ENCODE measurements at regions not wholly inside any gene's neighbourhood (a gene's known extent, or its start where the extent isn't known, plus 50 kb on each side); places are given as distances from the start of the nearest gene placed in this dataset.

DNA sequence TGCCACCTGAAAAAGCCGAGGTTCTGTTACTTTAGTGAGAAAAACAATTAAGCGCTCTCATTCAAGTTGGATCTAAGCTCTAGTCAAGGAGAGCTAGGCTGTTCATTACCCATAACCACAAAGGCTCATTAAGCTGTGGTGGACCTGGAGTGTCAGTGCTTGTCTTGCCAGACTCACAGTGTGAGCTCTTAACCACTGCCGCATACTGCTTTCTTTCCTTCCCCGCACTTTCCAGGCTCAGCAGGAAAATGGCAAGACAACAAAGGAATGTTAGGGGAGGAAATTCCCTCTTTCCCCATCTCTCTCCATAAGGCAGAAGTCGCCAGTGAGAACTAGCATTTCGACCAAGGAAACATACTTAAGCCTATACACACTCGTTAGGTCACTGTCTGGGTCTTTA is 467.3 kb downstream of the ENC1 start:
- DNase-seq, result no peak

DNA sequence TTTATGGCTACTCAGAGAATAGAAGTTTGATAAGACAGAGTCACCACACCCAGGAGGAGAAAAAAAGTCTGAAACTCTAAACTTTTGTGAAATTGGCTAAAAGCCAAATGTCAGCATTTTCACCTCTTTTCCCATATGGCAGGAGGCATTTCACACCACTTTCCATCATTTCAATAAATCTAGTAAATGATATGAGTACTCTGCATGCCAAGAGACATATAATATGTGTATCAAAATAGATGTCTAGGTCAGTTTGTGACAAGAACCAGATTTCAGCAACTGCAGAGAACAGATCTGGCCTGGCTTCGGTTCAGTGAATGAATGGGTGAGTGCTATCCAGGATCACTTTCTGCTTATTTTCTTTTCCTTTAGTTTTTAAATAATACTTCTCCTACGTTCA is 470.8 kb downstream of the ENC1 start:
- DNase-seq, result no peak

DNA sequence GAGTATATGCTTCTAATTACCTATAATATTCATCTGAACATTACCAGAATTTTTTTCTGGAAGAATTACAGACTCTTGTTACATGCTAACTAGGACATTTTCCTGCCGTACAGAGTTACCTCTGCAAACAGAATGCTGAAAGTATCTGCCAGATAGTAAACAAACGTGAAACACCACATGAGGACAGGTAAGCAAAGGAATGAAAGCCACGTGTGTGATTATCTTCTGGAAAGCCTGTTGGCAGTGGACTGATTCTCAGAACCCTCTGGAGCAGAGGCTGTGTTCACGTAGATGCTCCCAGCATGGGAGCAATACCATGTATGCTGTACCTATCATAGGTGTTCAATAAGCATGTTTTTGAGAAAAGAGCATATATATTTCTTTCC is 472.6 kb downstream of the ENC1 start:
- no peak for DNase-seq

DNA sequence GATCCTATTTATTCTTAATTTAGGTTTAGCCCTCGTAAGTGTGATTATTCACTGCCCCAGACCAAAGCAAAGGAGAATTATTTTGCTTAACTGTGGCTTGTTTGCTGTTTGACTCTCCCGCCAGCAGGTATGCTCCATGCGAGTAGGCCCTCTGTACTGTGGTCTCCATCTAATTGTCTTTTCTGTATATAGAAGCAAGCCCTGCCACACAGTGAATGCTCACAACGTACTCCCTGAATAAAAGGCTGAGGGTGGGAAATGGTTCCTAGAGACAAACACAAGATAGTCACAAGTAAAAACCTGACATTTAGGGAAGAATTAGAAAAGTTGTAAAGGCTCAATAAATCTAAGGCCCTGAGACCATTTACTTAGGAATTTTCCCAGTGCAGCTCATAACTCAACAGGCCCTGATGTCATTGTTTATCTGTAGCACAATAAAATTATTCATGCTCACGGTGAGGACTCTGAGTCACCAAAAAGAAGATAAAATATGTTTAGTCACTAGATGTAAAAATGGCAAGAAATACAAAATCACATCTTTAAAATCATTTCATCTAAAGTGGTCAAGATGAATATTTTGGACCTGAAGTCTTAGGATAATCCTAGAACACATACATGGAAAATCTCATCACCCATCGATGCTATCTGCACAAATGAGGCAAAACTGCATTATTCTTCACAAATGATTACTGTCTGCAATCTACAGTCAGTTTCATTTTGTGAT is 473.2 kb downstream of the ENC1 start:
- no peak for DNase-seq

GRCh38 chr5:74166064-74166463 is 474.5 kb downstream of the ENC1 start:
- DNase-seq, result no peak

DNA sequence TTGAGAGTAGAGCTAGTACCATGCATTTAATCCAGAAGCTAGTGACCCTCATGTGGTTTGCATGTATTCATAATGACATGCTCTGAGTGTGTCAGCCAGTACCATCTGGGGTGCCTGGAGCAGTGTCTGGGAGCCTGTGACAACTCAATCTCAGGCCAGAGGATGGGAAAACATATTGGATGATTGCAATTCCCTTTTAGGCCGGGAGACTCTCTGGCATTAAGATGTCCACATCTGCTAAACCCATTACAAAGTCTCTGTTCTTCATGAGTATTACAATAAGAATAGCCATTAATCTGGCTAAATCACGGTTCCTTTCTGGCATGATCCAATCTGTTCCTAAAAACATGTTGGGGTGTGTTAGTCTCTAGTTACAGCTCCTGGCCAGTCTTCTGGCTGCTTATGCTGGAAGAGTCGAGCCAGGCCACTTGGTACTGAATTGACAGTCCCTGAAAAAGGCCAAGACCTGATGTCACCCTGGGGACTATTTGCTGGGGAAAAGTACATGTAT is 475.7 kb downstream of the ENC1 start:
- no peak for DNase-seq

- no peak for DNase-seq
Measured at GRCh38 chr5:74162524-74162923, 478.0 kb downstream of the ENC1 start.

GRCh38 chr5:74161170-74161569 is 479.4 kb downstream of the ENC1 start:
- DNase-seq, result no peak

DNA sequence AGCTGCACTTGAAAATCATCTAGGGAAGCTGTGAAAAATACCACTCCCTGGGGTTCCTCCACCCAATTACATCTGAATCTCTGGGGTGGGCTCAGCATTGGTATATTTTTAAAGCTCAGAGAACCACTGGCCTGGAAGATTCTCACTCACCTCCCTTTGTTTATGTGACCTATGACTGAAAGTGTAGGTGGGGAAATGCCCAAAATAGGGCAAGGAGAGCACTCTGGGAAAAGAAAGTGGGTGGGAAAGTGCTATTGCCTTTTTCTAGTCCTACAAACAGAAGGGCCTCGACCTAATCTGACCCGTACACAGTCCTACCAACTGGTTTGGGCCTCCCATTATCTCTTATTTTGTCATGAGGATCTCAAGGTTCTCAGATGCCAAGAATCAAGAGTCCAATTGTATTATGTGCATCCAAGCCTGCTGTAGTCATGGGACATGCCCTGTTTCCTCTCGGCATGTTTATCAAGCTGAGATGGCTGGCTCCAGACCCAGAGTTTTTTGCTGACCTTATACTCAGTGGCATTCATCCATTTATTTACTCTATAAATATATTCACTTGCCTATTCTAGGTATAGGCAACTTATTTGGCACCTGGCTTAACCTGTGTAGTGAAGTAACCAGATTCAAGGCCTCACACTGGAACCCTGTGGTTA is 483.7 kb downstream of the ENC1 start:
- DNase-seq, result no peak

DNA sequence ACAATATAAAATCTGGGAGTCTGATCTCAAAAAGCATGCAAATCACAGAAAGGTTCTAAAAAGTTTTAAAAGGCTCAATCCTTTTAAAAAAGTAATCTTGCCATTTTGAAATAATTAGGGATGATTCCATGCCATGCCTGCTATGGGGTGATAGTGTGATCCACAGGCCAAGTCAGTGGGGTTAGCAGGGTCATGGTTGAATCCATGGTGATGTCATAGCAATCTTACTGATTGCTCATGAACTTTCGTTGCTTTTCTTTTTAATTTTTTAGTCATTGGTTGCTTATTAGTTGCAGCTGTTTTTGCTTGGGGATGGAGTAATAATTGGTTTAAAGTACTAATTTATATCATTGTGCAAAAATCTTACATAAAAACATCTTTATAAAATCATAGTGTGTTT is 485.0 kb downstream of the ENC1 start:
- no peak for DNase-seq

- DNase-seq, result no peak
Measured at GRCh38 chr5:74154526-74154925, 486.0 kb downstream of the ENC1 start.

GRCh38 chr5:74153255-74153790 is 487.2 kb downstream of the ENC1 start:
- no peak for DNase-seq

- DNase-seq, result no peak
Measured at GRCh38 chr5:74152625-74153254, 487.8 kb downstream of the ENC1 start.

- DNase-seq, result no peak
Measured at GRCh38 chr5:74152136-74152535, 488.4 kb downstream of the ENC1 start.

DNA sequence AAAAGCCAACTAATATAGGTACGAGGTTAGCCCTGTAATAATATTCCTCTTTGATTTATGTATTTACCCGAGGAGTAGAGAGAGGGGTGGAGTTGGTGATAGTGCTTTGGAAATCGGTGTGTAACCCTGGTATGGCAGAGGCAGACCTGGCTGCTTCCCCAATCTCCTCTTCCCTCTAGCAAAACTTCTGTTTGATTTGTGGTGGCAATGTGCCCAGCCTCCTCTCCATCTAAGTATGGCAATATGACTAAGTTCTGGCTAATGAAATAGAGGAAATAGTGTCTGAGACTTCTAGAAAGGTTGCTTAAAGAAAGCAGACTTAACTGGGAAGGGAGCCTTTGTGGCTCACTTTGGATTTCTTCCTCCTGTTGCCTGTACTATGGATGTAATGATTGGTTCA is 491.1 kb downstream of the ENC1 start:
- DNase-seq, result no peak

DNA sequence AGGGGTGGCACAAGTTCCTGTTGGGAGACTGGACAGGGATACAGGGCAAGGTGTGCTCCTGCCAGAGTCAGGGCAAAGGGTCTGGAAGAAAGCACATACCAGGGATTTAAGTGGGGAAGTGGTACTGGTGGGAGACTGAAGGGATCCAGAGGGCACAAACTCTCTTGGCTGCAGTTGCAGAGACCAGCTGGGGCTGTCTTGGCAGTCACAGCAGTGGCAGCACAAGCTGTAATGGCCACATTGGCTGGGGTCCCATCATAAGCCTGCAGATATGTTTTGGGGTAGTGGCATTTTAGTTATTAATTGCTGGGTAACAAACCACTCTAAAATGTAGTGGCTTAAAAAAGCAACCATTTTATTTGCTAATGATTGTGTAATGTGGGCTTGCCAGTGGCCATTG is 492.2 kb downstream of the ENC1 start:
- DNase-seq, result no peak

DNA sequence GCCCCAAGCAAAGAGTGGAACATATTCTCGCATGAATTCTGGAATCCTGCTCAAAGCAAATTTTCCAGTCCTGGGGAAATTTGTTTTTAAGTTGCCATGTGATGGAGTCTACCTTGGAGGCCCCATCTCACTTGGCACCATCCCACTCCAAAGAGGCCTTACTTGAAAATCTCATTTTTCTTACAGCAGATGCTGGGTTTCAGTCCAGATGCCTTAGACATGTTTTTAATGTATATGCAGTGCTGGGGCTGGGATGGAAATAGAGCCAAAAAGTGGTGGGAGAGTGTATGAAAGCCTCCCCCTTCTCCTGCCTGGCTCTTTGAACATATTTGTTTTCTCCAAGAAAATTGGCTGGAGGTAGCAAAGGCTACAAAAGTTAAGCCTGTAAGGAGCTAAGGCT is 493.7 kb downstream of the ENC1 start:
- DNase-seq, result no peak

DNA sequence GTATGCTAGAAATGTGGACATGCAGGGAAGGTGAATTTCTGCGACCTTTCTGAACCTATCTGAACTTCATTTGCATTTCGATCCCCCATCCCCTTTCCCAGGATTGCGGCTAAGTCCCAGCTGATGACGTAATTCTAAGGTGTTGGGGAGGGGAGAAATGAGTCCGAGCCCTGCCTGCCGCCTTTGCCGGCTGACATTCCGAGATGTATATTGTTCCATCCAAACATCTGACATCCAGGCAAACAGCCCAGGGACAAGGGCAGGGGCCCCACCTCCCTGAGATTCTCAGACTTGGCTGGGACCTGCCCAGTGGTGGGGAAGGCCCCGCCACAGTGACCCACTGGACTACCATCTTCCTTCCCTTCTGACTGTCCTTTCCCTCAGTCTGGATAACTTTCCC is 494.6 kb downstream of the ENC1 start:
- no peak for DNase-seq

DNA sequence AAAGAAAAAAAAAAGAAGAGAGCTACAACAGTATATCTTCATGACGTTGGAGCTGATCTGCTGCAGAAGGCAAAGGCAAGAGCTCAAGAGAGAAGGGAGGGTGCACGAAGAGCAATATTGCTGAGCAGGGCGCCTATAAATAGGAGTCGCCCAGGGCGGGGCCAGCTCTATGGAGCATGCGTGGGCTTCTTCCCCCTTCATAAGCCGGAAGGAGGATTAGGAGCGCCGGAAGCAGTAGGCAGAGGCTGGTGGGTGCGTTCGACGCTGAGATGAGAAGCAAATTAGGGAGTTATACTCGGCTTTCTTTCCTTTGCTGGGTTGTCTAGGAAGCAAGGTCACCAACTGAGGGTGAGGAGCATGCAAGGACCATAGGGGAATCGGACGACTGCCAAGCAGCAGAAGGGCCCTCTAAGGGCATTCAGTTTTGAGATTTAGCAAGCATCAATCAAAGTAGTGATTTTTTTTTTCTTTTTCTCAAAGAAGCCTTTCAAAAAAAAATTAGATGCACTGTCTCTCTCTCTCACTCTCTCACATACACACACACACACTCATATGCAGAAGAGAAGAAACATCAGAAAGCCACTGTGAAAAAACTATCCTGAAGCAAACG is 496.7 kb downstream of the ENC1 start:
- no peak for DNase-seq

DNA sequence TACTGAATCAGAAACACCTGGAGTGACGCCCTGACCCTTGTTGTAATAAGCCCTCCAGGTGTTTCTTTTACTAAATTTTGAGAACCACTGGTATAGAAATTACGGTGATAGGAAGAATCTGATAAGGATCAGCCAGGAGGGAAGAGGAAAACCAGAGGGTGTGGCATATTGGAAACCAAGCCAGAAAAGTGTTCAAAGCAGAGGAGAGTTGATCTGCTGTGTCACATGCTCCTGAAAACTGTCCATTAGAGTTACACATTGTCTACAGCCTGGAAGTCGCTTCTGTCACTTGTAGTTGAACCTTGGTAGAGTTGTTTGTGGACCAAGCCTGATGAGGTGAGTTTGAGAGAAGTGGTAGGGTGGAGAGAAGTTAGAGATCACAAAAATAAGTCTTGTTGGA is 497.4 kb downstream of the ENC1 start:
- no peak for DNase-seq

DNA sequence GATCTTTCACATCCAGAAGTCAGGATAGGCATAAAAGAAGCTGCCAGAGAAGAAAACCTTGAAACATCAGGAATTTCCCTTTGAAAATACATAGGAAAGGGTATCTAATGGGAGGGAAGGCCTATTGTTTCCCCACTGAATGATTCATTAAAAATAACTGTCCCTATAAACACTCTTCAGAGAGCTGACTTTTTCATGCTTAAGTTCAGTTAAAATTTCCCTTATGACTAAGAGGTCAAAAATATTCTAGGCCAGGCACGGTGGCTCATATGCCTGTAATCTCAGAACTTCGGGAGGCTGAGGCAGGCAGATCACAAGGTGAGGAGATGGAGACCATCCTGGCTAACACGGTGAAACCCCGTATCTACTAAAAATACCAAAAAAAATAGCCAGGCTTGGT is 499.5 kb downstream of the ENC1 start:
- DNase-seq, result no peak

- no peak for DNase-seq
Measured at GRCh38 chr5:74140409-74140808, 500.1 kb downstream of the ENC1 start.

DNA sequence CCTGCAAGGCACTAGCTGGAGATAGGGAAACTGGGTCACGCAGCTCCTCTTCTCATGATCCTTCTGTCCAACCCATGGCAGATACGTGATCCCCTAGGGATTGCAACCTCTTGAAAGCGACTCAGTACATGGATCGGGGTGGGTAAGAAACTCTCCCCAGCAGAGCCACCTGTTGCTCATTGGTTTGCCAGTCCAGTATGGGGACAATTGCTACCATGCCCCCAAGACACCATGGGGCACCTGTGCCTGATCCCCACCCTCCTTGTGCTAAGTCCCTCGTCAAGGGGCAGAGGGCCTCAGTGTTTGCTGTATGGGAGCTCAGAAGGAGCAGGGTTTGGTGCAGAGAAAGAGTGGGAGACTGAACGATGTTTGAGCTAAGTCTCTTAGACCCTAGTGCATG is 500.9 kb downstream of the ENC1 start:
- no peak for DNase-seq

- DNase-seq, result no peak
Measured at GRCh38 chr5:74138721-74139120, 501.8 kb downstream of the ENC1 start.

Measured in activated CD8-positive, alpha-beta memory T cell treated with anti-CD3 and anti-CD28 coated beads, Interleukin-2, amount 50 U/mL, for 4 hours (primary cell).